ENCODE measurements at regions not wholly inside any gene's neighbourhood (a gene's known extent, or its start where the extent isn't known, plus 50 kb on each side); places are given as distances from the start of the nearest gene placed in this dataset.

DNA sequence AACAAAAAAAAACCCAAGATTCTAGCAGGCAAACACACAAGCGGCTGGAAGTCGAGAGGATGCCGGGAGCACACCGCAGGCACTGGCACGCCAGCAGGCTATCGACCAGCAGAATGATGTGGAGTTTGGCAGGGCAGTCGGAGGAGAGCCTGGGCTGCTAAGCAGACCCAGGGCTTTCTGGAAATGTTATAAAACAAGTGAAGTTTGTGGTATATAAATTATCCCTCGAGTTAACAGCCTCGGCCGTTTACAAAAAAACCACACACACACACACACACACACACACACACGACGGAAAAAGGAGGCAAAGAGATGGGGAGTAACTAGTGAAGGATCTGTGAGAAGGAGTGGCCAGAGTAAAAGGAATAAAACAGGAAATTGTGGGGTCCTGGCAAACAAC lies 87.2 kb upstream of the IVNS1ABP start (continued):
- TF ChIP-seq TEAD4 (IDR thresholded peaks at IDR 0.05; ENCODE audit: borderline replicate concordance, insufficient read depth), result no peak

DNA sequence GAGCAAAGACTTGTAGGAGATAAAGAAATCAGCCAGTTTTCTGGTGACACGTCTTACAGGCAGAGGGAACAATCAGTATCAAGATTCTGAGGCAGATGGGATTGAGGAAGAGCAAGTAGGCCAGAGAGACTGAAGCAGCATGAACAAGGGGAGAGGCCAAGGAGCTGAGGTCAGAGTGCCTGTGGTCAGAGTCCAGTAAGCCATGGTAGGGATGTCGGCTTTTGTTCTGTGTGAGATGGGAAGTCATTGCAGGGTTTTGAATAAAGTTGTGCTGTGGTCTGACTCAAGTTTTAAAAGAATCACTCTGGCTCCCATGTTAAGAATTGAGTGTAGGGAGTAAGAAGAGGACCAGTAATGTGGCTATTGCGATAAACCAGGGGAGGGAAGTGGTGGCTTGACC lies 85.9 kb upstream of the IVNS1ABP start:
- WGBS (ENCODE audit: low lambda C conversion rate), result 82% methylated on average over 3 of the region's 3 CpGs
- H3F3A ChIP-seq (replicated peaks; ENCODE audit: insufficient read depth), result no peaks in the 10 kb centered on the region
- no peak overlapping the region for H3K4me2 ChIP-seq
- H3K4me1 ChIP-seq (ENCODE audit: control insufficient read depth in 1 of 2, insufficient read depth in 2 of 2, low read depth in 1 of 2, low read length in 1 of 2), result no peaks in the 10 kb centered on the region; a peak in 1 of 4 replicates
- H3K4me3 ChIP-seq (ENCODE audit: low read depth in 2 of 2, low read length in 1 of 2), result no peak overlapping the region
- H3K36me3 ChIP-seq (replicated peaks in 1 of 2; ENCODE audit: control insufficient read depth in 1 of 2, insufficient read depth in 2 of 2, low read length in 1 of 2), result no peaks in the 10 kb centered on the region
- H3K27ac ChIP-seq (ENCODE audit: low read depth in 2 of 2, low read length in 1 of 2), result no peak overlapping the region
- H3K9me2 ChIP-seq, result no peaks in the 10 kb centered on the region
- H3K79me2 ChIP-seq (ENCODE audit: insufficient read depth), result no peaks in the 10 kb centered on the region
- DNase-seq, result no peak
- ChIA-PET CTCF (no interaction called here), POLR2A (no interaction called here)
- no peaks in the 10 kb centered on the region for H4K20me1 ChIP-seq (ENCODE audit: insufficient read depth)
- no peak overlapping the region for H3K9ac ChIP-seq
- peak overlapping the region; percentile 29; the same call in 1 of the 2 replicates for H2AFZ ChIP-seq (ENCODE audit: low read depth)
- H3K9me3 ChIP-seq, result no peaks in the 10 kb centered on the region
- no peaks in the 10 kb centered on the region for H3K27me3 ChIP-seq (ENCODE audit: insufficient read depth)
- TF ChIP-seq, protein P1, sequence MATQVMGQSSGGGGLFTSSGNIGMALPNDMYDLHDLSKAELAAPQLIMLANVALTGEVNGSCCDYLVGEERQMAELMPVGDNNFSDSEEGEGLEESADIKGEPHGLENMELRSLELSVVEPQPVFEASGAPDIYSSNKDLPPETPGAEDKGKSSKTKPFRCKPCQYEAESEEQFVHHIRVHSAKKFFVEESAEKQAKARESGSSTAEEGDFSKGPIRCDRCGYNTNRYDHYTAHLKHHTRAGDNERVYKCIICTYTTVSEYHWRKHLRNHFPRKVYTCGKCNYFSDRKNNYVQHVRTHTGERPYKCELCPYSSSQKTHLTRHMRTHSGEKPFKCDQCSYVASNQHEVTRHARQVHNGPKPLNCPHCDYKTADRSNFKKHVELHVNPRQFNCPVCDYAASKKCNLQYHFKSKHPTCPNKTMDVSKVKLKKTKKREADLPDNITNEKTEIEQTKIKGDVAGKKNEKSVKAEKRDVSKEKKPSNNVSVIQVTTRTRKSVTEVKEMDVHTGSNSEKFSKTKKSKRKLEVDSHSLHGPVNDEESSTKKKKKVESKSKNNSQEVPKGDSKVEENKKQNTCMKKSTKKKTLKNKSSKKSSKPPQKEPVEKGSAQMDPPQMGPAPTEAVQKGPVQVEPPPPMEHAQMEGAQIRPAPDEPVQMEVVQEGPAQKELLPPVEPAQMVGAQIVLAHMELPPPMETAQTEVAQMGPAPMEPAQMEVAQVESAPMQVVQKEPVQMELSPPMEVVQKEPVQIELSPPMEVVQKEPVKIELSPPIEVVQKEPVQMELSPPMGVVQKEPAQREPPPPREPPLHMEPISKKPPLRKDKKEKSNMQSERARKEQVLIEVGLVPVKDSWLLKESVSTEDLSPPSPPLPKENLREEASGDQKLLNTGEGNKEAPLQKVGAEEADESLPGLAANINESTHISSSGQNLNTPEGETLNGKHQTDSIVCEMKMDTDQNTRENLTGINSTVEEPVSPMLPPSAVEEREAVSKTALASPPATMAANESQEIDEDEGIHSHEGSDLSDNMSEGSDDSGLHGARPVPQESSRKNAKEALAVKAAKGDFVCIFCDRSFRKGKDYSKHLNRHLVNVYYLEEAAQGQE (IDR thresholded peaks at IDR 0.05; ENCODE audit: low read depth, low read length), result no peak
- TF ChIP-seq GATA2 (CRISPR knock-in tag; IDR thresholded peaks at IDR 0.05) (no peak), TEAD4 (IDR thresholded peaks at IDR 0.05; ENCODE audit: borderline replicate concordance, insufficient read depth) (no peak), SMC3 (IDR thresholded peaks at IDR 0.05; ENCODE audit: low read depth, low read length) (no peak), JUND (IDR thresholded peaks at IDR 0.05) (no peak), SIN3A (IDR thresholded peaks at IDR 0.05; ENCODE audit: borderline replicate concordance, low read depth, low read length) (no peak), GABPA (IDR thresholded peaks at IDR 0.05; ENCODE audit: low read depth) (no peak), ELF1 (IDR thresholded peaks at IDR 0.05) (no peak), RFX5 (IDR thresholded peaks at IDR 0.05; ENCODE audit: low read length) (no peak), EP300 (IDR thresholded peaks at IDR 0.05; ENCODE audit: borderline replicate concordance in 1 of 2, low read depth in 1 of 2, low read length in 1 of 2) (no peak), RCOR1 (IDR thresholded peaks at IDR 0.05; ENCODE audit: low read length) (no peak)
- TF ChIP-seq, protein P2, sequence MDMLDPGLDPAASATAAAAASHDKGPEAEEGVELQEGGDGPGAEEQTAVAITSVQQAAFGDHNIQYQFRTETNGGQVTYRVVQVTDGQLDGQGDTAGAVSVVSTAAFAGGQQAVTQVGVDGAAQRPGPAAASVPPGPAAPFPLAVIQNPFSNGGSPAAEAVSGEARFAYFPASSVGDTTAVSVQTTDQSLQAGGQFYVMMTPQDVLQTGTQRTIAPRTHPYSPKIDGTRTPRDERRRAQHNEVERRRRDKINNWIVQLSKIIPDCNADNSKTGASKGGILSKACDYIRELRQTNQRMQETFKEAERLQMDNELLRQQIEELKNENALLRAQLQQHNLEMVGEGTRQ (IDR thresholded peaks at IDR 0.05; ENCODE audit: borderline replicate concordance, low read depth, low read length), result no peak
- TF ChIP-seq, protein P3, sequence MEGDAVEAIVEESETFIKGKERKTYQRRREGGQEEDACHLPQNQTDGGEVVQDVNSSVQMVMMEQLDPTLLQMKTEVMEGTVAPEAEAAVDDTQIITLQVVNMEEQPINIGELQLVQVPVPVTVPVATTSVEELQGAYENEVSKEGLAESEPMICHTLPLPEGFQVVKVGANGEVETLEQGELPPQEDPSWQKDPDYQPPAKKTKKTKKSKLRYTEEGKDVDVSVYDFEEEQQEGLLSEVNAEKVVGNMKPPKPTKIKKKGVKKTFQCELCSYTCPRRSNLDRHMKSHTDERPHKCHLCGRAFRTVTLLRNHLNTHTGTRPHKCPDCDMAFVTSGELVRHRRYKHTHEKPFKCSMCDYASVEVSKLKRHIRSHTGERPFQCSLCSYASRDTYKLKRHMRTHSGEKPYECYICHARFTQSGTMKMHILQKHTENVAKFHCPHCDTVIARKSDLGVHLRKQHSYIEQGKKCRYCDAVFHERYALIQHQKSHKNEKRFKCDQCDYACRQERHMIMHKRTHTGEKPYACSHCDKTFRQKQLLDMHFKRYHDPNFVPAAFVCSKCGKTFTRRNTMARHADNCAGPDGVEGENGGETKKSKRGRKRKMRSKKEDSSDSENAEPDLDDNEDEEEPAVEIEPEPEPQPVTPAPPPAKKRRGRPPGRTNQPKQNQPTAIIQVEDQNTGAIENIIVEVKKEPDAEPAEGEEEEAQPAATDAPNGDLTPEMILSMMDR (IDR thresholded peaks at IDR 0.05), result no peak
- TF ChIP-seq, protein P4, sequence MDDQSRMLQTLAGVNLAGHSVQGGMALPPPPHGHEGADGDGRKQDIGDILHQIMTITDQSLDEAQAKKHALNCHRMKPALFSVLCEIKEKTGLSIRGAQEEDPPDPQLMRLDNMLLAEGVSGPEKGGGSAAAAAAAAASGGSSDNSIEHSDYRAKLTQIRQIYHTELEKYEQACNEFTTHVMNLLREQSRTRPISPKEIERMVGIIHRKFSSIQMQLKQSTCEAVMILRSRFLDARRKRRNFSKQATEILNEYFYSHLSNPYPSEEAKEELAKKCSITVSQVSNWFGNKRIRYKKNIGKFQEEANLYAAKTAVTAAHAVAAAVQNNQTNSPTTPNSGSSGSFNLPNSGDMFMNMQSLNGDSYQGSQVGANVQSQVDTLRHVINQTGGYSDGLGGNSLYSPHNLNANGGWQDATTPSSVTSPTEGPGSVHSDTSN (IDR thresholded peaks at IDR 0.05), result no peak
